WTC11 (cell line): ENCODE measurements at regions not wholly inside any gene's neighbourhood (a gene's known extent, or its start where the extent isn't known, plus 50 kb on each side); places are given as distances from the start of the nearest gene placed in this dataset.

Experiments
- ATAC-seq: fragments of 200-7000 bp; cut with Tn5 transposase; 2 replicates; pipeline ENCODE4 v1.10.0; 2021; ENCODE audit warnings: mild to moderate bottlenecking, moderate library complexity
- CTCF ChIA-PET: fragments of 300-600 bp; sonication (Branson Sonifier 250); formaldehyde crosslinking; loops from one replicate; lab custom pipeline; 2021; ENCODE audit warnings: antibody characterized with exemption; lab: Charles Lee
- POLR2A ChIA-PET: fragments of 350-600 bp; sonication (Branson Sonifier 250); formaldehyde crosslinking; loops from one replicate; lab custom pipeline; 2021; ENCODE audit warnings: antibody characterized with exemption; lab: Charles Lee
- DNase-seq: peaks from one replicate; pipeline ENCODE4 v3.0.0; 2021; ENCODE audit warnings: low spot score
- H3K27ac Mint-ChIP-seq: 2 replicates; pipeline ENCODE4 v1.8.0; 2021; ENCODE audit warnings: mixed read lengths
- H3K27me3 Mint-ChIP-seq: 2 replicates; pipeline ENCODE4 v1.8.0; 2021; ENCODE audit warnings: low read depth, mild to moderate bottlenecking, moderate library complexity, mixed read lengths
- H3K36me3 Mint-ChIP-seq: 2 replicates; pipeline ENCODE4 v1.8.0; 2021; ENCODE audit warnings: mixed read lengths
- H3K4me1 Mint-ChIP-seq: 2 replicates; pipeline ENCODE4 v1.8.0; 2022; ENCODE audit warnings: mixed read lengths
- H3K4me3 Mint-ChIP-seq: 2 replicates; pipeline ENCODE4 v1.8.0; 2021; ENCODE audit warnings: mild to moderate bottlenecking, moderate library complexity, mixed read lengths
- H3K9me3 Mint-ChIP-seq: 2 replicates; pipeline ENCODE4 v1.8.0; 2021; ENCODE audit warnings: mixed read lengths
- CBFB ChIP-seq: sonication (generic); formaldehyde crosslinking; IDR thresholded peaks from 2 replicates; pipeline ENCODE4 v1.8.1; 2022; ENCODE audit warnings: mild to moderate bottlenecking, low read depth, missing genetic modification reagents
- GABPB1 ChIP-seq: sonication (generic); formaldehyde crosslinking; IDR thresholded peaks from 2 replicates; pipeline ENCODE4 v1.8.1; 2023; ENCODE audit warnings: mild to moderate bottlenecking, missing genetic modification reagents
- GRHL2 ChIP-seq: fragments of 250-450 bp; sonication (Bioruptor Pico); IDR thresholded peaks from 2 replicates; pipeline ENCODE4 v1.8.0; 2022; ENCODE audit warnings: mild to moderate bottlenecking, moderate library complexity; ENCODE audit not compliant: insufficient replicate concordance, severe bottlenecking
- JAZF1 ChIP-seq: fragments of 250-450 bp; sonication (Bioruptor Pico); IDR thresholded peaks from 2 replicates; pipeline ENCODE4 v1.9.0; 2021; ENCODE audit warnings: moderate library complexity, mild to moderate bottlenecking, inconsistent platforms
- MAX ChIP-seq: sonication (generic); formaldehyde crosslinking; IDR thresholded peaks from 2 replicates; pipeline ENCODE4 v1.8.0; 2022; ENCODE audit warnings: mild to moderate bottlenecking, missing genetic modification reagents
- RORB ChIP-seq: fragments of 250-450 bp; sonication (Bioruptor Pico); IDR thresholded peaks from 2 replicates; pipeline ENCODE4 v1.9.0; 2021; ENCODE audit warnings: mild to moderate bottlenecking
- TEAD4 ChIP-seq: sonication (generic); formaldehyde crosslinking; IDR thresholded peaks from 2 replicates; pipeline ENCODE4 v1.8.0; 2022; ENCODE audit warnings: mild to moderate bottlenecking, missing genetic modification reagents
- TP53 ChIP-seq: sonication (generic); formaldehyde crosslinking; IDR thresholded peaks from 2 replicates; pipeline ENCODE4 v1.8.1; 2023; ENCODE audit warnings: mild to moderate bottlenecking, missing genetic modification reagents
- USF1 ChIP-seq: sonication (generic); formaldehyde crosslinking; IDR thresholded peaks from 2 replicates; pipeline ENCODE4 v1.8.0; 2022; ENCODE audit warnings: mild to moderate bottlenecking, missing genetic modification reagents
- ZNF219 ChIP-seq: sonication (generic); formaldehyde crosslinking; IDR thresholded peaks from 2 replicates; pipeline ENCODE4 v1.8.0; 2023; ENCODE audit warnings: missing genetic modification reagents, mild to moderate bottlenecking, borderline replicate concordance
- ZNF532 ChIP-seq: fragments of 250-450 bp; sonication (Bioruptor Pico); IDR thresholded peaks from 2 replicates; pipeline ENCODE4 v1.9.0; 2021; ENCODE audit warnings: mild to moderate bottlenecking, borderline replicate concordance
- TF ChIP-seq, protein P1 (sequence below): sonication (generic); formaldehyde crosslinking; IDR thresholded peaks from 2 replicates; pipeline ENCODE4 v1.8.1; 2023; ENCODE audit warnings: mild to moderate bottlenecking, moderate library complexity, missing genetic modification reagents
- TF ChIP-seq, protein P2 (sequence below): sonication (generic); formaldehyde crosslinking; IDR thresholded peaks from 2 replicates; pipeline ENCODE4 v1.8.0; 2023; ENCODE audit warnings: missing genetic modification reagents, mild to moderate bottlenecking, borderline replicate concordance
- TF ChIP-seq, protein P3 (sequence below): fragments of 250-450 bp; sonication (Bioruptor Pico); conservative IDR thresholded peaks from 2 replicates; pipeline ENCODE4 v1.9.0; 2021; ENCODE audit warnings: mild to moderate bottlenecking
- TF ChIP-seq, protein P4 (sequence below): fragments of 250-450 bp; sonication (Bioruptor Pico); IDR thresholded peaks from 2 replicates; pipeline ENCODE4 v1.9.0; 2021; ENCODE audit warnings: moderate library complexity, mild to moderate bottlenecking, inconsistent platforms, borderline replicate concordance

DNA sequence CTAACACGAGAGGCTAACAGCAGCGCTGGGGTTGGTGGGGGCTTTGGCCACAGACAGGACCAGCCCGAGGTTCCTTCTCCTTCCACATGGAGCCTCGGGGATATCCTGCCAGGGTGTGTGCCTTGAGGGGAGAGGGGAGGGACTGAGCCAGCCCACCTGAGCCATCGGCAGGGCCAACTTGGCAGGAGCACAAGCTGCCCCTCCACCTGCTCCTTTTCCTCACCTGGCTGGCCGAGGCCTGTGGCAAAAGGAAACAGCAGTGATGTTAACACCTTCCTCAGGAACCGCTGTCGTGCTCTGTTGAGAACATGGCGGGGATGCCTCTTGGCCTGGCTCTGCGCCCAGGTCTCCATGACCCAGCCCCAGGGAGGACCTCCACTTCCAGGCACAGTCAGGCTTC, 255.1 kb upstream of the PPP2R2D start:
- peaks cover 5% of the 10 kb centered on the region; the same call in 1 of the 2 replicates for H3K27me3 Mint-ChIP-seq
- POLR2A ChIA-PET: no interaction called here
- peaks cover 3% of the 10 kb centered on the region; the same call in 1 of the 2 replicates for H3K9me3 Mint-ChIP-seq
- H3K27ac Mint-ChIP-seq: no peak overlapping the region
- DNase-seq (no peak), ATAC-seq (no peak)
- TF ChIP-seq CBFB (CRISPR knock-in tag) (no peak), USF1 (CRISPR knock-in tag) (no peak), ZNF219 (CRISPR knock-in tag) (no peak)
- TF ChIP-seq, protein P1, sequence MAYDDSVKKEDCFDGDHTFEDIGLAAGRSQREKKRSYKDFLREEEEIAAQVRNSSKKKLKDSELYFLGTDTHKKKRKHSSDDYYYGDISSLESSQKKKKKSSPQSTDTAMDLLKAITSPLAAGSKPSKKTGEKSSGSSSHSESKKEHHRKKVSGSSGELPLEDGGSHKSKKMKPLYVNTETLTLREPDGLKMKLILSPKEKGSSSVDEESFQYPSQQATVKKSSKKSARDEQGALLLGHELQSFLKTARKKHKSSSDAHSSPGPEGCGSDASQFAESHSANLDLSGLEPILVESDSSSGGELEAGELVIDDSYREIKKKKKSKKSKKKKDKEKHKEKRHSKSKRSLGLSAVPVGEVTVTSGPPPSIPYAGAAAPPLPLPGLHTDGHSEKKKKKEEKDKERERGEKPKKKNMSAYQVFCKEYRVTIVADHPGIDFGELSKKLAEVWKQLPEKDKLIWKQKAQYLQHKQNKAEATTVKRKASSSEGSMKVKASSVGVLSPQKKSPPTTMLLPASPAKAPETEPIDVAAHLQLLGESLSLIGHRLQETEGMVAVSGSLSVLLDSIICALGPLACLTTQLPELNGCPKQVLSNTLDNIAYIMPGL: no peak
- TF ChIP-seq, protein P2, sequence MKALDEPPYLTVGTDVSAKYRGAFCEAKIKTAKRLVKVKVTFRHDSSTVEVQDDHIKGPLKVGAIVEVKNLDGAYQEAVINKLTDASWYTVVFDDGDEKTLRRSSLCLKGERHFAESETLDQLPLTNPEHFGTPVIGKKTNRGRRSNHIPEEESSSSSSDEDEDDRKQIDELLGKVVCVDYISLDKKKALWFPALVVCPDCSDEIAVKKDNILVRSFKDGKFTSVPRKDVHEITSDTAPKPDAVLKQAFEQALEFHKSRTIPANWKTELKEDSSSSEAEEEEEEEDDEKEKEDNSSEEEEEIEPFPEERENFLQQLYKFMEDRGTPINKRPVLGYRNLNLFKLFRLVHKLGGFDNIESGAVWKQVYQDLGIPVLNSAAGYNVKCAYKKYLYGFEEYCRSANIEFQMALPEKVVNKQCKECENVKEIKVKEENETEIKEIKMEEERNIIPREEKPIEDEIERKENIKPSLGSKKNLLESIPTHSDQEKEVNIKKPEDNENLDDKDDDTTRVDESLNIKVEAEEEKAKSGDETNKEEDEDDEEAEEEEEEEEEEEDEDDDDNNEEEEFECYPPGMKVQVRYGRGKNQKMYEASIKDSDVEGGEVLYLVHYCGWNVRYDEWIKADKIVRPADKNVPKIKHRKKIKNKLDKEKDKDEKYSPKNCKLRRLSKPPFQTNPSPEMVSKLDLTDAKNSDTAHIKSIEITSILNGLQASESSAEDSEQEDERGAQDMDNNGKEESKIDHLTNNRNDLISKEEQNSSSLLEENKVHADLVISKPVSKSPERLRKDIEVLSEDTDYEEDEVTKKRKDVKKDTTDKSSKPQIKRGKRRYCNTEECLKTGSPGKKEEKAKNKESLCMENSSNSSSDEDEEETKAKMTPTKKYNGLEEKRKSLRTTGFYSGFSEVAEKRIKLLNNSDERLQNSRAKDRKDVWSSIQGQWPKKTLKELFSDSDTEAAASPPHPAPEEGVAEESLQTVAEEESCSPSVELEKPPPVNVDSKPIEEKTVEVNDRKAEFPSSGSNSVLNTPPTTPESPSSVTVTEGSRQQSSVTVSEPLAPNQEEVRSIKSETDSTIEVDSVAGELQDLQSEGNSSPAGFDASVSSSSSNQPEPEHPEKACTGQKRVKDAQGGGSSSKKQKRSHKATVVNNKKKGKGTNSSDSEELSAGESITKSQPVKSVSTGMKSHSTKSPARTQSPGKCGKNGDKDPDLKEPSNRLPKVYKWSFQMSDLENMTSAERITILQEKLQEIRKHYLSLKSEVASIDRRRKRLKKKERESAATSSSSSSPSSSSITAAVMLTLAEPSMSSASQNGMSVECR (CRISPR knock-in tag): no peak
- TF ChIP-seq, protein P3, sequence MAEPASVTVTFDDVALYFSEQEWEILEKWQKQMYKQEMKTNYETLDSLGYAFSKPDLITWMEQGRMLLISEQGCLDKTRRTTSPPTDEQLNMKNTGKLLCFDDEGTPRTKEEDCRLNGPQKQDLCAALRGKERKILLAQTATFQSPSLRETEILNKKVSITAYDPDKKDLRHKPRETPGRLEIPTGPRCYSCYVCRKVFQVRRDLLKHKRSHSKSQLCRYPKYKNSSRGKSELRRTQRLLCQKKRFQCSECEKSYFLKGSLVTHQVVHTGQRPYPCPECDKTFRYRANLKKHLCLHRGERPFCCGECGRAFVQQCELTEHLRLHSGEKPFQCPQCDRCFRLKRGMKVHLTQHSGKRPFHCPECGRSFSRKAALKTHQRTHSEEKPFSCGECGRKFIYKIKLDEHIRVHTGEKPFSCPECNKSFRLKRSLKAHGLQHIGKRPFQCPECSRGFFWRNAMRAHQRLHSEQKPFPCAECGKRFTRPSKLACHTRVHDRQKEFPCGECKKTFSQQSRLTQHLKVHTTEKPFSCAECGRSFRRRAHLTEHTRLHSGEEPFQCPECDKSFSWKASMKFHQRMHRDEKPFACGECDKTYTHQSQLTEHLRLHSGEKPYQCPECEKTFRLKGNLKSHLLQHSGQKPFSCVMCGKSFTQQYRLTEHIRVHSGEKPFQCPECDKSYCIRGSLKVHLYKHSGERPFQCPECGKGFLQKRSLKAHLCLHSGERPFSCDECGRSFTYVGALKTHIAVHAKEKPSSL (CRISPR knock-in tag): no peak
- TF ChIP-seq, protein P4, sequence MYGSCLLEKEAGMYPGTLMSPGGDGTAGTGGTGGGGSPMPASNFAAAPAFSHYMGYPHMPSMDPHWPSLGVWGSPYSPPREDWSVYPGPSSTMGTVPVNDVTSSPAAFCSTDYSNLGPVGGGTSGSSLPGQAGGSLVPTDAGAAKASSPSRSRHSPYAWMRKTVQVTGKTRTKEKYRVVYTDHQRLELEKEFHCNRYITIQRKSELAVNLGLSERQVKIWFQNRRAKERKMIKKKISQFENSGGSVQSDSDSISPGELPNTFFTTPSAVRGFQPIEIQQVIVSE: no peak
- H3K4me3 Mint-ChIP-seq: no peak overlapping the region
- CTCF ChIA-PET: no interaction called here
- peaks cover 51% of the 10 kb centered on the region for H3K4me1 Mint-ChIP-seq
- no peaks in the 10 kb centered on the region for H3K36me3 Mint-ChIP-seq

GRCh38 chr10:131646551-131647525, 254.0 kb upstream of the PPP2R2D start:
- Mint-ChIP-seq H3K36me3 (no peaks in the 10 kb centered on the region), H3K27ac (no peak overlapping the region), H3K4me1 (peaks cover 51% of the 10 kb centered on the region), H3K9me3 (peaks cover 3% of the 10 kb centered on the region; the same call in 1 of the 2 replicates), H3K4me3 (no peak overlapping the region), H3K27me3 (peaks cover 5% of the 10 kb centered on the region; the same call in 1 of the 2 replicates)
- CTCF ChIA-PET: interaction anchor here (1.1 kb wide), 1 partner anchor 24 kb away, joined by 3 read pairs; no protein-coding TSS in a partner anchor
- no peak for DNase-seq
- POLR2A ChIA-PET: no interaction called here
- no peak for ATAC-seq
- TF ChIP-seq ZNF532 (CRISPR knock-in tag): no peak
- TF ChIP-seq MAX (CRISPR knock-in tag): no peak
- no peak for TF ChIP-seq TP53 (CRISPR knock-in tag)
- no peak for TF ChIP-seq GRHL2 (CRISPR knock-in tag)
- no peak for TF ChIP-seq GABPB1 (CRISPR knock-in tag)
- TF ChIP-seq TEAD4: no peak
- TF ChIP-seq, protein P4: no peak
- no peak for TF ChIP-seq JAZF1 (CRISPR knock-in tag)
- no peak for TF ChIP-seq RORB
